ENCODE measurements at regions not wholly inside any gene's neighbourhood (a gene's known extent, or its start where the extent isn't known, plus 50 kb on each side); places are given as distances from the start of the nearest gene placed in this dataset.

DNA sequence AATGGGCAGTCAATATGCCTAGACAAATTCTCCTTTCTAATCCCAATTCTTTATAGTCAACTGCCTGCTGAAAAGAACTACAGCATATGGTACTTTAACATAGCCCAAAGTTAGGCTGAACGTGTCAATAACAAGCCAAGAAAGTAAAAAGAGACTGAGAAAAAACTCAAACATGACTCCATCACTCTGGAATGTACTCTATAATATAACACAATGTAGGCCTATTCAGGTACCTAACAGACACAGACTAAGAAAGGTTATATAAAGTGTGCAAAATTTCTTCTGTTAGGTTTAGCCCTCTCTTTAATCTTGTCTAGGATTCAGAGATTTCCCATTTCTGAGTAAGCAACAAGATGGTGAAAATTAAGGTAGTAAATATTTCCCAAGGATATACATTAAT is 209.7 kb upstream of the PRR16 start:
- TF ChIP-seq, protein P1, sequence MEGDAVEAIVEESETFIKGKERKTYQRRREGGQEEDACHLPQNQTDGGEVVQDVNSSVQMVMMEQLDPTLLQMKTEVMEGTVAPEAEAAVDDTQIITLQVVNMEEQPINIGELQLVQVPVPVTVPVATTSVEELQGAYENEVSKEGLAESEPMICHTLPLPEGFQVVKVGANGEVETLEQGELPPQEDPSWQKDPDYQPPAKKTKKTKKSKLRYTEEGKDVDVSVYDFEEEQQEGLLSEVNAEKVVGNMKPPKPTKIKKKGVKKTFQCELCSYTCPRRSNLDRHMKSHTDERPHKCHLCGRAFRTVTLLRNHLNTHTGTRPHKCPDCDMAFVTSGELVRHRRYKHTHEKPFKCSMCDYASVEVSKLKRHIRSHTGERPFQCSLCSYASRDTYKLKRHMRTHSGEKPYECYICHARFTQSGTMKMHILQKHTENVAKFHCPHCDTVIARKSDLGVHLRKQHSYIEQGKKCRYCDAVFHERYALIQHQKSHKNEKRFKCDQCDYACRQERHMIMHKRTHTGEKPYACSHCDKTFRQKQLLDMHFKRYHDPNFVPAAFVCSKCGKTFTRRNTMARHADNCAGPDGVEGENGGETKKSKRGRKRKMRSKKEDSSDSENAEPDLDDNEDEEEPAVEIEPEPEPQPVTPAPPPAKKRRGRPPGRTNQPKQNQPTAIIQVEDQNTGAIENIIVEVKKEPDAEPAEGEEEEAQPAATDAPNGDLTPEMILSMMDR (IDR thresholded peaks at IDR 0.05): no peak
- no peak for TF ChIP-seq POLR2AphosphoS5 (IDR thresholded peaks at IDR 0.05)
